Hepatic stellate cell (primary cell): ENCODE measurements at regions not wholly inside any gene's neighbourhood (a gene's known extent, or its start where the extent isn't known, plus 50 kb on each side); places are given as distances from the start of the nearest gene placed in this dataset.

Experiments
- DNase-seq: peaks from one replicate; pipeline ENCODE4 v3.0.0; 2011; ENCODE audit warnings: low spot score

- no peak for DNase-seq
Observed at GRCh38 chr15:88403351-88403791, 63.8 kb downstream of the MRPL46 start.

- DNase-seq, result no peak
Observed at GRCh38 chr15:88401996-88402656, 65.1 kb downstream of the MRPL46 start.

GRCh38 chr15:88401251-88401995 lies 65.8 kb downstream of the MRPL46 start:
- DNase-seq, result no peak

- no peak for DNase-seq
Observed at GRCh38 chr15:88400591-88401250, 66.5 kb downstream of the MRPL46 start.

- no peak for DNase-seq
Observed at GRCh38 chr15:88400084-88400483, 67.1 kb downstream of the MRPL46 start.

GRCh38 chr15:88399021-88399685 lies 68.0 kb downstream of the MRPL46 start:
- DNase-seq, result no peak

GRCh38 chr15:88398011-88398410 lies 69.2 kb downstream of the MRPL46 start:
- DNase-seq, result no peak

GRCh38 chr15:88397506-88397905 lies 69.7 kb downstream of the MRPL46 start:
- DNase-seq, result no peak

- no peak for DNase-seq
Observed at GRCh38 chr15:88395872-88396781, 71.1 kb downstream of the MRPL46 start.

- DNase-seq, result no peak
Observed at GRCh38 chr15:88395241-88395640, 71.9 kb downstream of the MRPL46 start.

GRCh38 chr15:88394553-88395145 lies 72.5 kb downstream of the MRPL46 start:
- no peak for DNase-seq

GRCh38 chr15:88393719-88394519 lies 73.3 kb downstream of the MRPL46 start:
- no peak for DNase-seq

- no peak for DNase-seq
Observed at GRCh38 chr15:88391700-88392099, 75.5 kb downstream of the MRPL46 start.

- DNase-seq, result no peak
Observed at GRCh38 chr15:88391006-88391405, 76.2 kb downstream of the MRPL46 start.

- no peak for DNase-seq
Observed at GRCh38 chr15:88390164-88390901, 76.9 kb downstream of the MRPL46 start.

GRCh38 chr15:88389120-88389519 lies 78.1 kb downstream of the MRPL46 start:
- no peak for DNase-seq

- no peak for DNase-seq
Observed at GRCh38 chr15:88388686-88389085, 78.5 kb downstream of the MRPL46 start.

GRCh38 chr15:88385078-88385700 lies 82.0 kb downstream of the MRPL46 start:
- no peak for DNase-seq

- no peak for DNase-seq
Observed at GRCh38 chr15:88383354-88383753, 83.8 kb downstream of the MRPL46 start.
